GM13977 (cell line): ENCODE measurements at regions not wholly inside any gene's neighbourhood (a gene's known extent, or its start where the extent isn't known, plus 50 kb on each side); places are given as distances from the start of the nearest gene placed in this dataset.

Experiments used
- DNase-seq: peaks from one replicate; pipeline ENCODE4 v3.0.0; 2012; ENCODE audit warnings: low spot score
- in situ Hi-C: fragments of 300-500 bp; cut with MboI; formaldehyde crosslinking; loops from one replicate; pipeline ENCODE4 v1.12.0; 2022; ENCODE audit warnings: low sequenced_read_pairs, low pct_unique_long_range_greater_than_20kb, mixed read lengths, inconsistent platforms; ENCODE audit not compliant: unreplicated experiment
- TF ChIP-seq, protein P1 (sequence below): IDR thresholded peaks from 2 replicates; pipeline ENCODE4 v1.5.1; 2012; ENCODE audit warnings: mild to moderate bottlenecking, control low read depth; ENCODE audit not compliant: insufficient read depth; ENCODE audit errors: extremely low read depth, missing control alignments

DNA sequence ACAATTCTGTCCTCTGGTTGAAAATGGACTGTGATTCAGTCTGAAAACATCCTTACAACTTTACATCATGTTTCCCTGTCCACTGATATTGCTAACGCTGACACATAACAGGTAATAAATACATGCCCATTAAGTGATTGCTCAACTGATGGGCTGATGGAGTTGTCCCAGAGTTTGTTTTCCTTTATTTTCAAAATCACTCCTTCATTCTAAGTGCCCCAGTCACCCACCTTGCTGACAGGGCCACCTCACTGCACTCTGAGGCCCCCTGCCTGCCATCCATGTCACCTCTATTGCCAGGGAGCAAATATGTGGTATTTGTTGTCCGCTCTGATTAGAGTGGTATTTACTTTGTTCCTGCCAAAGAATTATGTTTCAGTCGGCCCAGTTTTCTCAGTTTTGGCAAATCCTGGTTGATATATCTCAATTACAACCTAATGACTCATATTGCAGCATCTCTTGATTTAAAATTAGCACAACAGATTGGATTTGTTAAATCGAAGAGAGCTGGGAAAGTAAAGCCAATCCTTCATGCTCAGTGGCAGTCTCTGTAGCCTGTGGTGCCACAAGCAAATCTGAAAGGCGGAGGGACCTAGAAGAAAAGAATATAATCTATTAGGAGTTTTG lies 105.1 kb downstream of the RDH14 start:
- TF ChIP-seq, protein P1, sequence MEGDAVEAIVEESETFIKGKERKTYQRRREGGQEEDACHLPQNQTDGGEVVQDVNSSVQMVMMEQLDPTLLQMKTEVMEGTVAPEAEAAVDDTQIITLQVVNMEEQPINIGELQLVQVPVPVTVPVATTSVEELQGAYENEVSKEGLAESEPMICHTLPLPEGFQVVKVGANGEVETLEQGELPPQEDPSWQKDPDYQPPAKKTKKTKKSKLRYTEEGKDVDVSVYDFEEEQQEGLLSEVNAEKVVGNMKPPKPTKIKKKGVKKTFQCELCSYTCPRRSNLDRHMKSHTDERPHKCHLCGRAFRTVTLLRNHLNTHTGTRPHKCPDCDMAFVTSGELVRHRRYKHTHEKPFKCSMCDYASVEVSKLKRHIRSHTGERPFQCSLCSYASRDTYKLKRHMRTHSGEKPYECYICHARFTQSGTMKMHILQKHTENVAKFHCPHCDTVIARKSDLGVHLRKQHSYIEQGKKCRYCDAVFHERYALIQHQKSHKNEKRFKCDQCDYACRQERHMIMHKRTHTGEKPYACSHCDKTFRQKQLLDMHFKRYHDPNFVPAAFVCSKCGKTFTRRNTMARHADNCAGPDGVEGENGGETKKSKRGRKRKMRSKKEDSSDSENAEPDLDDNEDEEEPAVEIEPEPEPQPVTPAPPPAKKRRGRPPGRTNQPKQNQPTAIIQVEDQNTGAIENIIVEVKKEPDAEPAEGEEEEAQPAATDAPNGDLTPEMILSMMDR = no peak
- DNase-seq = no peak
- in situ Hi-C loops = no loop called here

DNA sequence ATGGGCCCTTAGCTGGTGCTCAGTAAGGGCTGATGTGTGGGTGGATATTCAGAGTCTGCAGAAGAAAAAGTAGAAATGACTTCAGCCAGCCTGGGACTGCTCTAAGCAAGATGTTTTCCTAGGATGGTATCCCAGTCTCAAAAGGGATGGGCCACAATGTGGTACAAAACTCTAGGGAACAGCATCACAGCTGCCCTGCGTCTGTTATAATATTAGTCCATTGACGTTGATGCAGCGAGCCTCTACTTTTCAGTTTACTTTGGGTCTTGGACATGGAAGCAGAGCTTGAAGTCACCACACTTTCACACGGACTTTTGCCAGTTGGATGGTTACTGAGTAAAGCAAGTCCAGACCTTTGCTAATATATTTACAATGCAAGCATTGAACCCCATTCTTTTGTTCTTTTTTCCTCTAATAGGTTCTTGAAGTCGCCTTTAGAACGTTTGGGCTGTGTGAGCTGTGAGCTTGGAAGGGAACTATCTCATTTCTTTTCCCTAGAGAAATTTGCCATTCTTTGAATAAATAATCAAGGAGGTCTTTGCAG lies 105.7 kb downstream of the RDH14 start:
- in situ Hi-C loops = no loop called here
- no peak for DNase-seq
- TF ChIP-seq, protein P1 = no peak

DNA sequence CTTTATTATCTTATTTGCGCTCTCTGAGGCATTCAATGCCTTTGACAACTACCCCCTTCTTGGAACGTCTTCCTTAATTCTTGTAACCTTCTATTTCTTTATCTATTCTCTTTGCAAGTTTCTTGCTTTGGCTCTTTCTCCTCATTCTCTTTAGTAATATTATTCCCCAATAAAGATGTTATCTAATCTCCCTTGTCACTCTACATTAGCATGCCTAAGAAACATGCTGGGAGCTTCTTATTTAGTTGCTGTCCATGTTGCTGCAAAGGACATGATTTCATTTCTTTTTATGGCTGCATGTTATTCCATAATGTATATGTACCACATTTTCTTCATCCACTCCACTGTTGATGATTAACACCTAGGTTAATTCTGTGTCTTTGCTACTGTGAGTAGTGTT lies 113.7 kb downstream of the RDH14 start:
- DNase-seq = no peak
- TF ChIP-seq, protein P1 = no peak
- in situ Hi-C loops = no loop called here

DNA sequence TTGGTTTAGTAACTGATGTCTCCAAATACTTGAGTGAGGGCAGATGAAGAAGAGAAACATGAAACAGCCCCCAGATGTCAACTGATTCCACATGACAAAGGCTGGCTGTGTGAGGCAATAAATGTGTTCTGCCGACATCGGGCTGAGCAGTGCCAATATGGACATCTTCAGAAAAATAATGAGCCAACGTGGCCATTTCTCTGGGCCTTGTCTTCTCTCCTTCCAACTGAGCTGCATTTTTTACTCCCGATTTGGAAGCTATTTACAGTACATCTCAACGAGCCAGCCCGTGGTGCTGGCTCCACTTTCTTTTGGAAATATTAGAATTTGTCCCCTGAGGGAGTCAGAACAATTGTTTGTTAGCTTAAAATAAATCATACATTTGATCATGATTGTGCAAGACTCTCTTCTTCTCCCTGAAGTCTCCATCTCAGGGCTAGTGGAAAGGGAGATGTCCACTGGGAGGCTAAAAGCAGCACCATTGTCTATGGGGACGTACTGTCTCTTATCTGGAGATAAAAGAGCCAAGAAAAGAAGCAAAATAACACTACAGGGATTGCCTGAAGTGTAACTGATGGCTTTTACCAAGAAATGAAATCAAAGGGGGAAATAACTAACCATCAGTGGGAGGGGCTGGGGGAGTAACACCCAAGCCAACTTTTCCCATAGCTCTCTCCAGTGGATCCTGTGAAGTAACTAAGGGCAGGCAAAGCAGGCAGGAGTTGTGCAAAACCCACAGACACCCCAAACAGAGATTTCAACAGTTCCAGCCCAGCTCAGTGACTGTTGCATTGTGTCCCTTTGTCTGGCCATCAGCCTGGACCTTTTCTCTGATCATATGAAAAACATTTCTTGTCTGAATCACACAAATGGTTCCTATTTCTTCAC lies 114.8 kb downstream of the RDH14 start:
- no peak for DNase-seq
- in situ Hi-C loops = no loop called here
- TF ChIP-seq, protein P1 = no peak

DNA sequence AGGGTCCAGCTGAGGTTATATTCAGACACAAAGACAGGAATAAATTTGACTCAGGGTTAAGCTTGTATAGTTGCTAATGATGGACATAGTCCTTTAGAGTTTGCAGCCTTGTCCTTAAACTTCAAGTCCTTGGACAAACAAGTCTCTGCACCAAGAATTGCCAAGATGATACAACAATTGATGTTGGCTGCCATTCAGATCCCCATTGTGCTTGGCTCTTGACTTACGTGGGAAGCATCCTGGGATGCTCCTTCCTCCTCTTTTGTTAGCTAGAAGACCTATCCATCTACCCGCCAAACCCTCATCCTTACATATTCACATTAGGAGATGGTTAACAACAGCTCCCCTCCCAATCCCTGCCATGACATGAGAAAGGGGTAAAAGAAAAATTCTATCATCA lies 115.6 kb downstream of the RDH14 start:
- no peak for DNase-seq
- in situ Hi-C loops = no loop called here
- TF ChIP-seq, protein P1 = no peak

DNA sequence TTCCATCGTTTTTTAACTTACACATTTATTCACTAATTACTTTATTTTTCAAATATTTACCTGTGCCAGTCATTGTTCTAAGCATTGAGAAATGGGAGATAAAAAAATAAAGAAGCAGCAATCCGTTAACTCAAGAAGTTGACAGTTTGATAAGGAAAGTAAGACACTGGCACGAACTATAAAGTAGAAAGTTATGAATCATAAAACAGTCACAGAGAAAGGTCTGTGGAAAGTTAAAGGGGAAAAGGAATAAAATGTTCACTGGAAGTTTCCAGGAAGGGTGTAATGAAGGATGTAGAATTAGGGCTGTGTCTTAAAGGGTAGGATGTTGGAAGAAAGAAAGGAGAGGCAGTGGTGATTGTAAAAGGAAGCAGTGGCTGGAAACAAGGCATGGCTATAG lies 118.9 kb downstream of the RDH14 start:
- in situ Hi-C loops = no loop called here
- TF ChIP-seq, protein P1 = no peak

More for the DNA sequence above, 118.9 kb downstream of the RDH14 start:
- no peak for DNase-seq
